ENCODE measurements at regions not wholly inside any gene's neighbourhood (a gene's known extent, or its start where the extent isn't known, plus 50 kb on each side); places are given as distances from the start of the nearest gene placed in this dataset.

DNA sequence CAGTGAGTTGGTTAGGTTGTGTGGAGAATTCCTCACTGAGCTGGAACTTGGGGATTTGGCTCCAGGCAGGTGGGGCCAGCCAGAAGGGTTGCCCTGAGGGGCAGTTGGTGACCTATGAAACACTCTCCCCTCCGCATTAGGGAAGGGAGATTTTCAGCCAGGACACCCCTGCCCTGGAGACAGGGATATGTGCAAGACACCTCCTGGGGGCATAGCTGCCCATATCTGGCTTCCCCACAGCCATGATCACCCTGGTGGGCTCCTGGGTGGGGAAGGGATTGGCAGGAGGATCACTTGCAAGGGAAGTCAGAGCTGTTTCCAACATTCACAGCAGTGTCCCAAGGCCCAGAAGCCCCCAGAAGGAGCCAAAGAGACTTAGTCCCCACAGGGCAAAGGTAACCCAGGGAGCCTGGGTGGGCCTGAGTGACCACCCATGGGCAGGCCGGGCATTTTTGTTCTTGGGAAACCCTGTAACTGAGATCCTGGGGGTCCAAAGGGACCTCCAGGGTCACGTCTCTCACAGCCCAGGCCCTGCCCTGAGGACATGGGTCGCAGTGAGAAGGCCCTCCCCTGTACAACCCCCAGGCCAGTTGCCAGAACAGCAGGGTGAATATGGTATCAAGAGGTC, 145.8 kb downstream of the MRPL14 start (continued):
- TF ChIP-seq EP300 (IDR thresholded peaks at IDR 0.05; ENCODE audit: borderline replicate concordance in 1 of 2, low read depth in 1 of 2, low read length in 1 of 2) (no peak), GATA2 (CRISPR knock-in tag; IDR thresholded peaks at IDR 0.05) (no peak), USF1 (IDR thresholded peaks at IDR 0.05; ENCODE audit: borderline replicate concordance, low read depth) (no peak), FOXM1 (IDR thresholded peaks at IDR 0.05; ENCODE audit: low read depth) (no peak)
- TF ChIP-seq, protein P1, sequence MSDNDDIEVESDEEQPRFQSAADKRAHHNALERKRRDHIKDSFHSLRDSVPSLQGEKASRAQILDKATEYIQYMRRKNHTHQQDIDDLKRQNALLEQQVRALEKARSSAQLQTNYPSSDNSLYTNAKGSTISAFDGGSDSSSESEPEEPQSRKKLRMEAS (IDR thresholded peaks at IDR 0.05; ENCODE audit: low read depth): no peak

GRCh38 chr6:43980004-43980795, 147.1 kb downstream of the MRPL14 start:
- H3K9ac ChIP-seq: no peak overlapping the region
- POLR2A ChIA-PET: interaction anchor here (1.1 kb wide), 1 partner anchor 10 kb away, joined by 3 read pairs; no protein-coding TSS in a partner anchor
- 78% methylated on average over 12 of the region's 12 CpGs for WGBS (ENCODE audit: low lambda C conversion rate)
- no peaks in the 10 kb centered on the region for H3K9me2 ChIP-seq
- DNase-seq: no peak
- no peak overlapping the region for H3K4me3 ChIP-seq (ENCODE audit: low read depth in 2 of 2, low read length in 1 of 2)
- H3F3A ChIP-seq (replicated peaks; ENCODE audit: insufficient read depth): no peaks in the 10 kb centered on the region
- H3K27me3 ChIP-seq (ENCODE audit: insufficient read depth): no peaks in the 10 kb centered on the region
- no peak overlapping the region for H2AFZ ChIP-seq (ENCODE audit: low read depth)
- H3K27ac ChIP-seq (ENCODE audit: low read depth in 2 of 2, low read length in 1 of 2): no peak overlapping the region
- no peak overlapping the region for H3K4me2 ChIP-seq
- H3K36me3 ChIP-seq (replicated peaks in 1 of 2; ENCODE audit: control insufficient read depth in 1 of 2, insufficient read depth in 2 of 2, low read length in 1 of 2): no peaks in the 10 kb centered on the region
- TF ChIP-seq MEF2A (IDR thresholded peaks at IDR 0.05; ENCODE audit: borderline replicate concordance, low read depth) (no peak), REST (IDR thresholded peaks at IDR 0.05; ENCODE audit: low read depth, low read length) (no peak), MXI1 (IDR thresholded peaks at IDR 0.05; ENCODE audit: low read depth, low read length) (no peak), RAD21 (IDR thresholded peaks at IDR 0.05; ENCODE audit: low read length) (no peak), ELF1 (IDR thresholded peaks at IDR 0.05) (no peak)
- TF ChIP-seq, protein P1 (IDR thresholded peaks at IDR 0.05; ENCODE audit: low read depth): no peak
- CTCF ChIA-PET: interaction anchor here (1.0 to 1.4 kb wide), 4 partner anchors 9 to 211 kb away, joined by 3 to 5 read pairs (median 4); no protein-coding TSS in a partner anchor
- H3K9me3 ChIP-seq: no peaks in the 10 kb centered on the region
- H3K79me2 ChIP-seq (ENCODE audit: insufficient read depth): no peaks in the 10 kb centered on the region
- no peaks in the 10 kb centered on the region for H4K20me1 ChIP-seq (ENCODE audit: insufficient read depth)
- H3K4me1 ChIP-seq (ENCODE audit: control insufficient read depth in 1 of 2, insufficient read depth in 2 of 2, low read depth in 1 of 2, low read length in 1 of 2): peaks cover 0 to 6% of the 10 kb centered on the region in 2 experiments; a peak in 1 of 4 replicates

All from SK-N-SH (cell line).